ENCODE measurements at regions not wholly inside any gene's neighbourhood (a gene's known extent, or its start where the extent isn't known, plus 50 kb on each side); places are given as distances from the start of the nearest gene placed in this dataset.
"Not testable (repeated sequence)": the region's sequence is repeated elsewhere in the genome, so short reads cannot be mapped to it uniquely, and the experiment has no call there.

DNA sequence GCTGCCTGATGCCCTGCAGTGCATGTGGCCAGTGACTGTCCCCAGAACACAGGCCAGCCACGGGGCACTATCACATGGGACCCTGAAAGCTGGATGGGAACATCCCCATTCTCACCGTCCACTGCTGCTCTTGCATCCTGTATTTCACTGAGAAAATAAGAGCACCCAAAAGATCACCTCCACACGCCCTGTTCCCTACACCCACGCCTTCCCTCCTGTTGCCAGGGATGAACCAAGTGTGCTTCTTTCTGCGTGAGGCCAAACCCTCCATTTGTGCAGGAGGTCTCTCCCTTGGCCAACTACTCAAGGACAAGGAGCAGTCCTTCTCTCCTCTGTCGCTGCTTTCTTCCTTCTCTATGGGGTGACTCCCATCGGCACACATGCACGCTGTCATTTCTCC, 118.3 kb downstream of the LRRC37A3 start:
- H3K4me1 ChIP-seq (ENCODE audit: insufficient read depth, low read length, severe bottlenecking): peaks cover 21% of the 10 kb centered on the region
- H3K4me2 ChIP-seq (ENCODE audit: low read length); H3K9me2 ChIP-seq (ENCODE audit: low read depth, low read length); H3K36me3 ChIP-seq (ENCODE audit: insufficient read depth, low read length); H3K9me3 ChIP-seq (ENCODE audit: low read length); H3K4me3 ChIP-seq (ENCODE audit: low read depth, low read length, poor library complexity, severe bottlenecking); H2AFZ ChIP-seq (ENCODE audit: low read length); H3K9ac ChIP-seq (ENCODE audit: low read length); H3K27me3 ChIP-seq (ENCODE audit: insufficient read depth, low read length); H3F3A ChIP-seq (ENCODE audit: insufficient read depth, low read length); H3K79me2 ChIP-seq (ENCODE audit: insufficient read depth, low read length); H4K20me1 ChIP-seq (ENCODE audit: insufficient read depth, low read length); H3K27ac ChIP-seq (ENCODE audit: low read depth, low read length, poor library complexity, severe bottlenecking): not testable (repeated sequence)

DNA sequence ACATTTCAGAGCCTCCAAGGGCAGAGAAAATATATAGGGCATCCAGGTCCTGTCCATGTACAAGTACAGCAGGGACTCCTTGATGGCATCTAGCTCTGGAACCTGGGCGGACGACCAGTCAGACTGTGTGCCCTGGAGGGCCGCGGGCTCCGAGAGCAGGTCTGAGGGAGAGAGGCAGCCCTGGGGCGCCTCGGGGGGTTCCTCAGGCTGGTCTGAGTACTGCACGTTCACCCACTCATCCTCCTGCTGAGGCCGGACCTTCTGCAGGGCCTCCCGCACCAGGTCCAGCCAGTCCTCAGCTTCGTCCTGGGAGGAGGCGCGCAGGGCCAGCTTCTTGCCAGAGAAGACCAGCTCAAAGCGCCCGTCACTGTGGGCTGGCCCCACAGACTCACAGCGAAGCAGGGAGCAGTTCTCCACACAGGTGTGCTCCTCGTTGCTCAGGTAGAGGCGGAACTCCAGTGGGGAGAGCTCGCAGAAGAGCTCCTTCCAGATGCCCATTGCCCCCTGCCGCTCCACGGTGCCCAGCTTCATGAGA, 118.8 kb downstream of the LRRC37A3 start:
- H3K4me3 ChIP-seq (ENCODE audit: low read depth, low read length, poor library complexity, severe bottlenecking); H3K27ac ChIP-seq (ENCODE audit: low read depth, low read length, poor library complexity, severe bottlenecking); H4K20me1 ChIP-seq (ENCODE audit: insufficient read depth, low read length); H3K4me2 ChIP-seq (ENCODE audit: low read length); H2AFZ ChIP-seq (ENCODE audit: low read length); H3K27me3 ChIP-seq (ENCODE audit: insufficient read depth, low read length); H3K79me2 ChIP-seq (ENCODE audit: insufficient read depth, low read length); H3K9ac ChIP-seq (ENCODE audit: low read length); H3K9me3 ChIP-seq (ENCODE audit: low read length); H3K36me3 ChIP-seq (ENCODE audit: insufficient read depth, low read length); H3K9me2 ChIP-seq (ENCODE audit: low read depth, low read length); H3F3A ChIP-seq (ENCODE audit: insufficient read depth, low read length): not testable (repeated sequence)
- peaks cover 21% of the 10 kb centered on the region for H3K4me1 ChIP-seq (ENCODE audit: insufficient read depth, low read length, severe bottlenecking)

DNA sequence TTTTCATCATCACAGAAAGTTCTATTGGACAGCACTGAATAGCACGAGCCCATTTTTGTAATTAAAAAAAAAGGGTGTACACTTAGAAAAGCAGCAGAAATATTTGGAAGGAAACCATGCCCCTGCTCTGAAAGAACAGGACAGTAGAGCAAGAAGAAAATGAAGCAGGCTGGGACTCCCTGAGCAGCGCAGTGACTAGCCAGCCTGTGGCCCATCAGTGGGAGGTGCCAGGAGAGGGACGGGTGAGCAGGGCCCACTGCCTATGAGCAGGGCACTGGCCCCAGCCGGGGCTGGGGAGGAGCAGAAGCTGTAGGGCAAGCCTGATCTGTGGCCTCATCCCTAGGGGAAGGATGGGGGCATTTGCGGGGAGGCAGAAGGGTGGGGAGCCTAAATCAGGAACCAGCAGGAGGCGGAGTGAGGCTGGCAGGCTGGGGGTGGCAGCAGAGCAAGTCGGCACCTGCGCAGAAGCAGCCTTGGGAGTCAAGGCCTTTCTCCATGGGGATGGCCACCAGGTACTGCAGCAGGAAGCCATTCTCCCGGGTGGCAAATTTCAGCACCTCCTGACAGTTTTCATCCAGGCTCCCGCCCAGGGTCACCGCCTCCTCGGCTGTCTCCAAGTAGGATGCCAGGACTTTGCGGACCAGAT, 119.6 kb downstream of the LRRC37A3 start:
- H3K4me2 ChIP-seq (ENCODE audit: low read length); H3K9ac ChIP-seq (ENCODE audit: low read length): not testable (repeated sequence)
- peaks cover 21% of the 10 kb centered on the region for H3K4me1 ChIP-seq (ENCODE audit: insufficient read depth, low read length, severe bottlenecking)

DNA sequence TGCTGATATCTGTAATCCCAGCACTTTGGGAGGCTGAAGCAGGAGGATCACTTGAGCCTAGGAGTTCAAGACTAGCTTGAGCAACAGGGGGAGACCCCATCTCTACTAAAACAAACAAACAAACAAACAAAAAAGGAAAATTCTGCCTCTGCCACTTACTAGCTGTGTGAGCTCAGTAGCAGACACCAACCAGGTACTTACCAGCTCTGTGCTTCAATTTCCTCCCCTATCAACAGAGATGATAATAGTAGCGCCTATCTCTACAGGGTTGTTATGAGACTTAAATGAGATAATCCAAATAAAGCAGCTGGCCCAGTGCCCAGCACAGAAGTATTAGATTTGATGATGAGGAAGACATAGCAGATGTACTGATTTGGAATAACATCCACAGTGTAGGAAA, 120.3 kb downstream of the LRRC37A3 start:
- not testable (repeated sequence) for H3K27me3 ChIP-seq (ENCODE audit: insufficient read depth, low read length); H3K9ac ChIP-seq (ENCODE audit: low read length); H3K79me2 ChIP-seq (ENCODE audit: insufficient read depth, low read length); H3K4me3 ChIP-seq (ENCODE audit: low read depth, low read length, poor library complexity, severe bottlenecking); H3K4me2 ChIP-seq (ENCODE audit: low read length); H3K9me2 ChIP-seq (ENCODE audit: low read depth, low read length); H3K36me3 ChIP-seq (ENCODE audit: insufficient read depth, low read length); H3K9me3 ChIP-seq (ENCODE audit: low read length); H3F3A ChIP-seq (ENCODE audit: insufficient read depth, low read length); H4K20me1 ChIP-seq (ENCODE audit: insufficient read depth, low read length); H2AFZ ChIP-seq (ENCODE audit: low read length)
- peaks cover 21% of the 10 kb centered on the region for H3K4me1 ChIP-seq (ENCODE audit: insufficient read depth, low read length, severe bottlenecking)
- H3K27ac ChIP-seq (ENCODE audit: low read depth, low read length, poor library complexity, severe bottlenecking): peak overlapping the region; percentile 75

More for the DNA sequence above, 119.6 kb downstream of the LRRC37A3 start:
- not testable (repeated sequence) for H3K27me3 ChIP-seq (ENCODE audit: insufficient read depth, low read length); H3F3A ChIP-seq (ENCODE audit: insufficient read depth, low read length); H3K9me2 ChIP-seq (ENCODE audit: low read depth, low read length); H3K4me3 ChIP-seq (ENCODE audit: low read depth, low read length, poor library complexity, severe bottlenecking); H3K79me2 ChIP-seq (ENCODE audit: insufficient read depth, low read length); H3K9me3 ChIP-seq (ENCODE audit: low read length); H3K36me3 ChIP-seq (ENCODE audit: insufficient read depth, low read length); H2AFZ ChIP-seq (ENCODE audit: low read length); H4K20me1 ChIP-seq (ENCODE audit: insufficient read depth, low read length)
- H3K27ac ChIP-seq (ENCODE audit: low read depth, low read length, poor library complexity, severe bottlenecking): peak overlapping the region; percentile 55

DNA sequence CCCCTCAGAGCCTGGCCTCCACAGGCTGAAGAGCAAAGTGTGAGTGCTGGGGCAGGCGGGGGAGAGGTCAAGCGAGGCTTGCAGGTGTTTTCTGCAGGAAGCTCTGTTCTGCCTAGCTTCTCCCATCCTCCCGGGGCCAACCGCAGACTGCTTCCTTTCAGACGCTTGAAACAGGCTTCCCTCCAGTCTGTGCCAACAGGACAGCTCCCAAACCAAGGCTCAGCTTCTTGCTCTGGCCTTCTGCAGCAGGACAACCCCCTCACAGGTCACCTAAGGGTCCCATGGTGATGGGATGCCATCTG, 120.8 kb downstream of the LRRC37A3 start:
- not testable (repeated sequence) for H3K4me2 ChIP-seq (ENCODE audit: low read length); H4K20me1 ChIP-seq (ENCODE audit: insufficient read depth, low read length); H3K79me2 ChIP-seq (ENCODE audit: insufficient read depth, low read length); H3K9me3 ChIP-seq (ENCODE audit: low read length); H3K4me3 ChIP-seq (ENCODE audit: low read depth, low read length, poor library complexity, severe bottlenecking); H2AFZ ChIP-seq (ENCODE audit: low read length); H3F3A ChIP-seq (ENCODE audit: insufficient read depth, low read length); H3K27me3 ChIP-seq (ENCODE audit: insufficient read depth, low read length); H3K36me3 ChIP-seq (ENCODE audit: insufficient read depth, low read length); H3K9me2 ChIP-seq (ENCODE audit: low read depth, low read length); H3K9ac ChIP-seq (ENCODE audit: low read length)
- peak overlapping the region; percentile 75 for H3K27ac ChIP-seq (ENCODE audit: low read depth, low read length, poor library complexity, severe bottlenecking)
- peaks cover 21% of the 10 kb centered on the region for H3K4me1 ChIP-seq (ENCODE audit: insufficient read depth, low read length, severe bottlenecking)
